IMR-90 (cell line): ENCODE measurements at regions not wholly inside any gene's neighbourhood (a gene's known extent, or its start where the extent isn't known, plus 50 kb on each side); places are given as distances from the start of the nearest gene placed in this dataset.
A peak's percentile ranks its signal among the peaks of the same experiment; 100 is the strongest.

ENCODE experiments used
- ATAC-seq: fragments of 200-7000 bp; cut with Tn5 transposase; 2 replicates; pipeline ENCODE4 v1.9.1; 2020; ENCODE audit warnings: low read depth, mild to moderate bottlenecking, moderate library complexity
- BruUV-seq: library from RNA; stranded (reverse); fragments of 400-500 nt; replicated peaks from 2 replicates; lab custom pipeline; 2021; lab: Mats Ljungman, UMichigan
- CTCF ChIA-PET: fragments of 300-600 bp; formaldehyde crosslinking; extraction: SDS; loops from one replicate; lab custom pipeline; 2021; ENCODE audit warnings: antibody characterized with exemption; lab: Yijun Ruan, JAX
- POLR2A ChIA-PET: fragments of 300-600 bp; sonication (Branson Sonifier 250); formaldehyde crosslinking; loops from one replicate; lab custom pipeline; 2022; ENCODE audit warnings: antibody characterized with exemption; ENCODE audit not compliant: unreplicated experiment; lab: Charles Lee
- DNase-seq: peaks from one replicate; pipeline ENCODE4 v3.0.0; 2013
- H2AFZ ChIP-seq: replicated peaks from 2 replicates; pipeline ENCODE3; 2013; ENCODE audit warnings: low read length, mild to moderate bottlenecking; ENCODE audit not compliant: poor library complexity
- H2AK5ac ChIP-seq: 2 replicates; pipeline ENCODE4 v1.6.1; 2013; ENCODE audit warnings: low read depth, low read length, inconsistent platforms
- H2AK9ac ChIP-seq: replicated peaks from 2 replicates; pipeline ENCODE3; 2013; ENCODE audit warnings: mild to moderate bottlenecking, low read depth, low read length, moderate library complexity; ENCODE audit not compliant: poor library complexity
- H2BK120ac ChIP-seq: 2 replicates; pipeline ENCODE4 v1.6.1; 2013; ENCODE audit warnings: low read depth, low read length, inconsistent platforms
- H2BK15ac ChIP-seq: 3 replicates; pipeline ENCODE4 v1.6.1; 2013; ENCODE audit warnings: low read depth, low read length, inconsistent platforms
- H2BK20ac ChIP-seq: 2 replicates; pipeline ENCODE4 v1.6.1; 2013; ENCODE audit warnings: low read depth, mild to moderate bottlenecking, inconsistent platforms, low read length, moderate library complexity
- H2BK5ac ChIP-seq: 2 replicates; pipeline ENCODE4 v1.6.1; 2013; ENCODE audit warnings: mild to moderate bottlenecking, low read depth, low read length, inconsistent platforms; ENCODE audit not compliant: poor library complexity, severe bottlenecking
- H3K14ac ChIP-seq: replicated peaks from 2 replicates; pipeline ENCODE4 v1.6.1; 2013; ENCODE audit warnings: low read depth, low read length, inconsistent platforms
- H3K18ac ChIP-seq: 2 replicates; pipeline ENCODE4 v1.6.1; 2013; ENCODE audit warnings: low read depth, low read length, control low read depth
- H3K23ac ChIP-seq: 2 replicates; pipeline ENCODE4 v1.6.1; 2013; ENCODE audit warnings: low read depth, low read length, inconsistent platforms
- H3K27ac ChIP-seq: 2 replicates; pipeline ENCODE4 v1.5.1; 2013; ENCODE audit warnings: mild to moderate bottlenecking, control low read depth, low read length; ENCODE audit not compliant: insufficient read depth
- H3K27me3 ChIP-seq: 2 replicates; pipeline ENCODE4 v1.6.1; 2013; ENCODE audit warnings: low read length; ENCODE audit not compliant: control insufficient read depth, insufficient read depth
- H3K36me3 ChIP-seq: 2 replicates; pipeline ENCODE4 v1.6.1; 2013; ENCODE audit warnings: low read length, mixed read lengths; ENCODE audit not compliant: control insufficient read depth, insufficient read depth
- H3K4ac ChIP-seq: 2 replicates; pipeline ENCODE4 v1.6.1; 2013; ENCODE audit warnings: low read depth, low read length, inconsistent platforms
- H3K4me1 ChIP-seq: 2 replicates; pipeline ENCODE4 v1.6.1; 2013; ENCODE audit warnings: low read length, mixed read lengths; ENCODE audit not compliant: control insufficient read depth, insufficient read depth
- H3K4me2 ChIP-seq: 2 replicates; pipeline ENCODE4 v1.6.1; 2013; ENCODE audit warnings: low read depth, mild to moderate bottlenecking, control low read depth, low read length, moderate library complexity
- H3K4me3 ChIP-seq: 2 replicates; pipeline ENCODE4 v1.5.1; 2013; ENCODE audit warnings: low read depth, mild to moderate bottlenecking, control low read depth, low read length, moderate library complexity; ENCODE audit not compliant: insufficient read depth
- H3K56ac ChIP-seq: 2 replicates; pipeline ENCODE4 v1.6.1; 2013; ENCODE audit warnings: low read length, inconsistent platforms; ENCODE audit not compliant: insufficient read depth; ENCODE audit errors: extremely low read depth
- H3K79me1 ChIP-seq, 2 experiments: 2 replicates each; pipeline ENCODE4 v1.6.1; 2013; ENCODE audit warnings: low read length in 2 of 2, inconsistent platforms in 1 of 2, low read depth in 1 of 2
- H3K9ac ChIP-seq: 2 replicates; pipeline ENCODE4 v1.6.1; 2013; ENCODE audit warnings: low read depth, low read length, control low read depth
- H3K9me1 ChIP-seq: 2 replicates; pipeline ENCODE4 v1.6.1; 2013; ENCODE audit warnings: low read length, inconsistent platforms; ENCODE audit not compliant: insufficient read depth
- H3K9me3 ChIP-seq: 2 replicates; pipeline ENCODE4 v1.6.1; 2013; ENCODE audit warnings: low read length; ENCODE audit not compliant: control insufficient read depth, insufficient read depth
- H4K20me1 ChIP-seq: 2 replicates; pipeline ENCODE4 v1.6.1; 2013; ENCODE audit warnings: low read length, inconsistent platforms; ENCODE audit not compliant: insufficient read depth
- H4K5ac ChIP-seq: 2 replicates; pipeline ENCODE4 v1.6.1; 2013; ENCODE audit warnings: mild to moderate bottlenecking, low read depth, low read length, control low read depth
- H4K8ac ChIP-seq, 2 experiments: 2 replicates each; pipeline ENCODE4 v1.6.1; 2013; ENCODE audit warnings: low read depth in 2 of 2, low read length in 2 of 2, control low read depth in 1 of 2, inconsistent platforms in 1 of 2
- H4K91ac ChIP-seq: 2 replicates; pipeline ENCODE4 v1.6.1; 2013; ENCODE audit warnings: low read depth, low read length, inconsistent platforms; ENCODE audit not compliant: insufficient read depth
- BHLHE40 ChIP-seq: fragments of 150-350 bp; IDR thresholded peaks from 2 replicates; pipeline ENCODE4 v1.6.1; 2016; ENCODE audit warnings: mild to moderate bottlenecking, low read depth, low read length
- CTCF ChIP-seq: conservative IDR thresholded peaks from 2 replicates; pipeline ENCODE4 v1.5.1; 2012; ENCODE audit warnings: mild to moderate bottlenecking, low read depth, low read length, improper control_type of control experiment
- FOS ChIP-seq: fragments of 150-350 bp; IDR thresholded peaks from 2 replicates; pipeline ENCODE4 v1.6.1; 2016; ENCODE audit warnings: low read depth, low read length
- MAFK ChIP-seq: IDR thresholded peaks from 2 replicates; pipeline ENCODE4 v1.6.1; 2012; ENCODE audit warnings: low read depth, low read length, improper control_type of control experiment
- MXI1 ChIP-seq: IDR thresholded peaks from 2 replicates; pipeline ENCODE4 v1.6.1; 2012; ENCODE audit warnings: low read depth, mild to moderate bottlenecking, low read length, moderate library complexity, borderline replicate concordance
- NFE2L2 ChIP-seq: fragments of 150-350 bp; IDR thresholded peaks from 2 replicates; pipeline ENCODE4 v1.6.1; 2016; ENCODE audit warnings: low read depth, mild to moderate bottlenecking, low read length
- RAD21 ChIP-seq: IDR thresholded peaks from 2 replicates; pipeline ENCODE4 v1.6.1; 2012; ENCODE audit warnings: low read length, improper control_type of control experiment
- RCOR1 ChIP-seq: IDR thresholded peaks from 2 replicates; pipeline ENCODE4 v1.6.1; 2012; ENCODE audit warnings: mild to moderate bottlenecking, low read length, improper control_type of control experiment; ENCODE audit not compliant: insufficient replicate concordance
- RFX5 ChIP-seq: IDR thresholded peaks from 2 replicates; pipeline ENCODE4 v1.8.0; 2012; ENCODE audit warnings: low read depth, mild to moderate bottlenecking, low read length, moderate library complexity
- SMC3 ChIP-seq: fragments of 150-350 bp; IDR thresholded peaks from 2 replicates; pipeline ENCODE4 v1.6.1; 2016; ENCODE audit warnings: low read depth, mild to moderate bottlenecking, antibody characterized with exemption, low read length, moderate library complexity
- WGBS, 2 experiments: methylation state at CpG; one replicate each; pipeline versions ENCODE4 v1.1.5 to v1.1.7; 2013; ENCODE audit warnings: missing lambda C conversion rate in 2 of 2; ENCODE audit not compliant: insufficient read length in 1 of 2; ENCODE audit errors: extremely low coverage in 2 of 2; 5-methylcytosine and 5-hydroxymethylcytosine counted together
- dilution Hi-C: fragments of 300-500 bp; cut with HindIII; formaldehyde crosslinking; loops from one replicate; pipeline ENCODE4 v1.14.3; 2018; ENCODE audit warnings: low sequenced_read_pairs; ENCODE audit not compliant: unreplicated experiment
- in situ Hi-C: fragments of 300-500 bp; cut with MboI; formaldehyde crosslinking; loops from 3 replicates; pipeline ENCODE4 v1.14.3; 2019; ENCODE audit warnings: low sequenced_read_pairs, inconsistent platforms, mixed read lengths
- intact Hi-C: fragments of 100-400 bp; cut with micrococcal nuclease; formaldehyde crosslinking; loops from 2 replicates; pipeline ENCODE4 v1.10.0; 2022

GRCh38 chr9:22244139-22245011, 202.2 kb upstream of the DMRTA1 start:
- Histone ChIP-seq H2AK9ac (no peak overlapping the region), H2BK20ac (no peak overlapping the region), H3K56ac (no peak overlapping the region), H3K79me1 (no peaks in the 10 kb centered on the region), H3K27ac (no peak overlapping the region), H3K4ac (no peak overlapping the region), H4K5ac (no peak overlapping the region), H3K18ac (no peak overlapping the region), H3K14ac (no peak overlapping the region), H2BK5ac (no peak overlapping the region), H2BK120ac (no peak overlapping the region), H3K36me3 (no peaks in the 10 kb centered on the region), H3K4me2 (no peak overlapping the region), H2AFZ (no peak overlapping the region), H3K9me1 (no peaks in the 10 kb centered on the region), H2AK5ac (no peak overlapping the region), H4K20me1 (no peaks in the 10 kb centered on the region), H2BK15ac (no peak overlapping the region), H3K4me3 (no peak overlapping the region), H3K27me3 (peaks cover 3% of the 10 kb centered on the region), H3K4me1 (no peaks in the 10 kb centered on the region), H3K23ac (no peak overlapping the region), H4K8ac (no peak overlapping the region), H4K91ac (no peak overlapping the region), H3K9ac (no peak overlapping the region), H3K9me3 (no peaks in the 10 kb centered on the region)
- no TSS peak for BruUV-seq
- CTCF ChIA-PET: interaction anchor here (0.6 to 1.8 kb wide), 19 partner anchors 9 to 1219 kb away, joined by 3 to 10 read pairs (median 4); partner anchors contain the start of genes CDKN2A, CDKN2B and CDKN2B-AS1
- ATAC-seq (peak; percentile 92), DNase-seq (peak; percentile 63)
- intact Hi-C loops (loop anchor here (1.0 to 10.0 kb wide), 4 partner anchors 208 to 920 kb away; partner anchors contain the start of gene CDKN2B), in situ Hi-C loops (loop anchor here (5.0 kb wide), 1 partner anchor 432 kb away; no protein-coding TSS in a partner anchor), dilution Hi-C loops (no loop called here)
- no peak for TF ChIP-seq RCOR1
- TF ChIP-seq MAFK: peak; percentile 41
- no peak for TF ChIP-seq BHLHE40
- peak; percentile 67 for TF ChIP-seq CTCF
- TF ChIP-seq RAD21: peak; percentile 67
- TF ChIP-seq FOS: no peak
- TF ChIP-seq RFX5: no peak
- no peak for TF ChIP-seq MXI1
- no peak for TF ChIP-seq NFE2L2
- TF ChIP-seq SMC3: peak; percentile 65
- 40% methylated on average over 4 of the region's 9 CpGs; no CpG with 5 or more reads in 1 of the 2 experiments for WGBS, 2 experiments
- POLR2A ChIA-PET: interaction anchor here (1.0 kb wide), 1 partner anchor 235 kb away, joined by 3 read pairs; the partner anchor contains the start of gene CDKN2B
